Breast epithelium (tissue), 3 donors: ENCODE measurements at regions not wholly inside any gene's neighbourhood (a gene's known extent, or its start where the extent isn't known, plus 50 kb on each side); places are given as distances from the start of the nearest gene placed in this dataset.

Experiments
- POLR2AphosphoS5 ChIP-seq, 3 donors: sonication (generic); formaldehyde crosslinking; IDR thresholded peaks; one replicate each; pipeline ENCODE4 v1.6.1; 2017; ENCODE audit warnings: antibody characterized with exemption in 3 of 3
- TF ChIP-seq, protein P1 (sequence below), 3 donors: fragments of 450-650 bp; IDR thresholded peaks; one replicate each; pipeline ENCODE4 v1.5.1; 2016 to 2017; ENCODE audit warnings: antibody characterized with exemption in 3 of 3, mild to moderate bottlenecking in 3 of 3, moderate library complexity in 3 of 3

GRCh38 chr21:35282944-35283343 is 233.8 kb upstream of the RUNX1 start:
- no peak for TF ChIP-seq POLR2AphosphoS5 (IDR thresholded peaks at IDR 0.05)
- TF ChIP-seq, protein P1, sequence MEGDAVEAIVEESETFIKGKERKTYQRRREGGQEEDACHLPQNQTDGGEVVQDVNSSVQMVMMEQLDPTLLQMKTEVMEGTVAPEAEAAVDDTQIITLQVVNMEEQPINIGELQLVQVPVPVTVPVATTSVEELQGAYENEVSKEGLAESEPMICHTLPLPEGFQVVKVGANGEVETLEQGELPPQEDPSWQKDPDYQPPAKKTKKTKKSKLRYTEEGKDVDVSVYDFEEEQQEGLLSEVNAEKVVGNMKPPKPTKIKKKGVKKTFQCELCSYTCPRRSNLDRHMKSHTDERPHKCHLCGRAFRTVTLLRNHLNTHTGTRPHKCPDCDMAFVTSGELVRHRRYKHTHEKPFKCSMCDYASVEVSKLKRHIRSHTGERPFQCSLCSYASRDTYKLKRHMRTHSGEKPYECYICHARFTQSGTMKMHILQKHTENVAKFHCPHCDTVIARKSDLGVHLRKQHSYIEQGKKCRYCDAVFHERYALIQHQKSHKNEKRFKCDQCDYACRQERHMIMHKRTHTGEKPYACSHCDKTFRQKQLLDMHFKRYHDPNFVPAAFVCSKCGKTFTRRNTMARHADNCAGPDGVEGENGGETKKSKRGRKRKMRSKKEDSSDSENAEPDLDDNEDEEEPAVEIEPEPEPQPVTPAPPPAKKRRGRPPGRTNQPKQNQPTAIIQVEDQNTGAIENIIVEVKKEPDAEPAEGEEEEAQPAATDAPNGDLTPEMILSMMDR (IDR thresholded peaks at IDR 0.05) = no peak
